UCSD-AML1 (cell line): ENCODE measurements at regions not wholly inside any gene's neighbourhood (a gene's known extent, or its start where the extent isn't known, plus 50 kb on each side); places are given as distances from the start of the nearest gene placed in this dataset.

Experiments
- DNase-seq: peaks from one replicate; lab custom pipeline; 2025; ENCODE audit not compliant: unreplicated experiment; lab: John Stamatoyannopoulos, UW

- no peak for DNase-seq
These were observed 158.4 kb downstream of the ANKRD60 start for GRCh38 chr20:58069796-58070663.

GRCh38 chr20:58069207-58069606, 159.2 kb downstream of the ANKRD60 start:
- DNase-seq: no peak

- DNase-seq: no peak
These were observed 162.7 kb downstream of the ANKRD60 start for GRCh38 chr20:58065508-58066361.

- DNase-seq: no peak
These were observed 163.9 kb downstream of the ANKRD60 start for GRCh38 chr20:58064411-58065010.

GRCh38 chr20:58059260-58059544, 169.3 kb downstream of the ANKRD60 start:
- DNase-seq: no peak

- DNase-seq: no peak
These were observed 169.8 kb downstream of the ANKRD60 start for GRCh38 chr20:58058421-58059259.

- DNase-seq: no peak
These were observed 171.3 kb downstream of the ANKRD60 start for GRCh38 chr20:58056921-58057686.

- no peak for DNase-seq
These were observed 172.3 kb downstream of the ANKRD60 start for GRCh38 chr20:58056021-58056591.

GRCh38 chr20:58054780-58055373, 173.6 kb downstream of the ANKRD60 start:
- no peak for DNase-seq

GRCh38 chr20:58054082-58054779, 174.2 kb downstream of the ANKRD60 start:
- DNase-seq: no peak

GRCh38 chr20:58053391-58054055, 174.9 kb downstream of the ANKRD60 start:
- DNase-seq: no peak

GRCh38 chr20:58051367-58051766, 177.1 kb downstream of the ANKRD60 start:
- no peak for DNase-seq

GRCh38 chr20:58048096-58048702, 180.3 kb downstream of the ANKRD60 start:
- no peak for DNase-seq

- DNase-seq: no peak
These were observed 182.1 kb downstream of the ANKRD60 start for GRCh38 chr20:58046311-58046710.

- DNase-seq: no peak
These were observed 182.9 kb downstream of the ANKRD60 start for GRCh38 chr20:58045579-58045978.

- no peak for DNase-seq
These were observed 183.4 kb downstream of the ANKRD60 start for GRCh38 chr20:58044931-58045555.

GRCh38 chr20:58044286-58044685, 184.2 kb downstream of the ANKRD60 start:
- no peak for DNase-seq
